CD14-positive monocyte (primary cell): ENCODE measurements at regions not wholly inside any gene's neighbourhood (a gene's known extent, or its start where the extent isn't known, plus 50 kb on each side); places are given as distances from the start of the nearest gene placed in this dataset.

ENCODE experiments used
- DNase-seq, 3 donors: peaks; one replicate each; pipeline ENCODE4 v3.0.0-alpha.2; 2011 to 2022
- H2AFZ ChIP-seq: 2 replicates; pipeline ENCODE4 v1.6.0; 2012; ENCODE audit warnings: mild to moderate bottlenecking, low read depth, low read length, inconsistent platforms; ENCODE audit not compliant: insufficient read depth, poor library complexity, severe bottlenecking
- H3K27ac ChIP-seq, 2 donors: 1 replicate in 1 of 2; 2 replicates in 1 of 2; pipeline ENCODE4 v1.5.1; 2012 to 2013; ENCODE audit warnings: low read length in 2 of 2, control low read depth in 1 of 2, inconsistent platforms in 1 of 2, low read depth in 1 of 2, mild to moderate bottlenecking in 1 of 2
- H3K27me3 ChIP-seq, 2 donors: one replicate each; pipeline versions ENCODE4 v1.6.0 to v1.6.1; 2011 to 2013; ENCODE audit warnings: low read length in 2 of 2; ENCODE audit not compliant: control insufficient read depth in 2 of 2, insufficient read depth in 2 of 2
- H3K36me3 ChIP-seq, 2 donors: replicated peaks in 1 of 2; 1 replicate in 1 of 2; 2 replicates in 1 of 2; pipeline versions ENCODE4 v1.5.1 to v1.6.1; 2012 to 2013; ENCODE audit warnings: low read length in 2 of 2, control low read depth in 1 of 2, inconsistent platforms in 1 of 2, mild to moderate bottlenecking in 1 of 2; ENCODE audit not compliant: insufficient read depth in 2 of 2, control insufficient read depth in 1 of 2
- H3K4me1 ChIP-seq, 2 donors: 1 replicate in 1 of 2; 2 replicates in 1 of 2; pipeline versions ENCODE4 v1.5.1 to v1.6.1; 2012 to 2013; ENCODE audit warnings: low read length in 2 of 2, control low read depth in 1 of 2, inconsistent platforms in 1 of 2, mild to moderate bottlenecking in 1 of 2, moderate library complexity in 1 of 2; ENCODE audit not compliant: insufficient read depth in 2 of 2, control insufficient read depth in 1 of 2
- H3K4me2 ChIP-seq: replicated peaks from 2 replicates; pipeline ENCODE3; 2012; ENCODE audit warnings: low read length, moderate library complexity, mild to moderate bottlenecking; ENCODE audit not compliant: poor library complexity, severe bottlenecking; ENCODE audit errors: extremely low read depth
- H3K4me3 ChIP-seq, 3 experiments: fragments of 200-600 bp in 1 of 3; sonication (generic) in 1 of 3; replicated peaks in 1 of 3; 1 replicate in 2 of 3; 2 replicates in 1 of 3; pipeline ENCODE4 v1.5.1; 2011 to 2013; ENCODE audit warnings: low read length in 3 of 3, mild to moderate bottlenecking in 3 of 3, control low read depth in 2 of 3, low read depth in 2 of 3, inconsistent platforms in 1 of 3, moderate library complexity in 1 of 3
- H3K79me2 ChIP-seq: 2 replicates; pipeline ENCODE4 v1.6.0; 2012; ENCODE audit warnings: mild to moderate bottlenecking, control low read depth, inconsistent platforms, low read length, moderate library complexity; ENCODE audit not compliant: insufficient read depth
- H3K9ac ChIP-seq: 2 replicates; pipeline ENCODE4 v1.6.0; 2017; ENCODE audit warnings: low read length, mild to moderate bottlenecking; ENCODE audit not compliant: insufficient read depth, poor library complexity, severe bottlenecking
- H3K9me3 ChIP-seq, 2 donors: replicated peaks in 1 of 2; 1 replicate in 1 of 2; 2 replicates in 1 of 2; pipeline versions ENCODE4 v1.5.1 to v1.6.1; 2012 to 2013; ENCODE audit warnings: low read length in 2 of 2, control low read depth in 1 of 2; ENCODE audit not compliant: control insufficient read depth in 1 of 2, insufficient read depth in 1 of 2
- H4K20me1 ChIP-seq: 2 replicates; pipeline ENCODE4 v1.6.0; 2012; ENCODE audit warnings: mild to moderate bottlenecking, low read length, control low read depth, moderate library complexity; ENCODE audit not compliant: insufficient read depth
- H3K27ac Mint-ChIP-seq, 7 donors: one replicate each; pipeline ENCODE4 v1.8.0; 2020; ENCODE audit warnings: mild to moderate bottlenecking in 7 of 7, mixed read lengths in 7 of 7, moderate library complexity in 6 of 7, inconsistent platforms in 2 of 7
- H3K27me3 Mint-ChIP-seq, 3 donors: one replicate each; pipeline ENCODE4 v1.8.0; 2021 to 2022; ENCODE audit warnings: low read depth in 3 of 3, mild to moderate bottlenecking in 3 of 3, mixed read lengths in 3 of 3, moderate library complexity in 3 of 3, inconsistent platforms in 1 of 3
- H3K36me3 Mint-ChIP-seq, 2 donors: one replicate each; pipeline ENCODE4 v1.8.0; 2020; ENCODE audit warnings: mixed read lengths in 2 of 2, inconsistent platforms in 1 of 2, mild to moderate bottlenecking in 1 of 2
- H3K4me1 Mint-ChIP-seq: one replicate; pipeline ENCODE4 v1.8.0; 2020; ENCODE audit warnings: mild to moderate bottlenecking, mixed read lengths
- H3K4me3 Mint-ChIP-seq, 2 donors: one replicate each; pipeline ENCODE4 v1.8.0; 2020; ENCODE audit warnings: mild to moderate bottlenecking in 2 of 2, mixed read lengths in 2 of 2, moderate library complexity in 1 of 2
- H3K9me3 Mint-ChIP-seq, 7 donors: one replicate each; pipeline ENCODE4 v1.8.0; 2020 to 2022; ENCODE audit warnings: mixed read lengths in 7 of 7, mild to moderate bottlenecking in 6 of 7, moderate library complexity in 6 of 7, inconsistent platforms in 2 of 7
- CTCF ChIP-seq: fragments of 200-600 bp; IDR thresholded peaks from one replicate; pipeline ENCODE4 v1.8.0; 2022; ENCODE audit warnings: antibody characterized with exemption, mild to moderate bottlenecking
- WGBS: methylation state at CpG from one replicate; pipeline ENCODE4 v1.1.5; 2013; ENCODE audit warnings: missing lambda C conversion rate; ENCODE audit not compliant: insufficient coverage; 5-methylcytosine and 5-hydroxymethylcytosine counted together
- intact Hi-C, 2 donors: fragments of 100-400 bp; cut with micrococcal nuclease; formaldehyde crosslinking; loops; one replicate each; pipeline versions ENCODE4 v1.15.0 to v1.15.1; 2023

GRCh38 chr9:134525841-134526583 lies 115.6 kb upstream of the COL5A1 start:
- no peak for DNase-seq
- Histone ChIP-seq H3K4me3 (no peak overlapping the region), H3K4me1 (no peaks in the 10 kb centered on the region), H3K27me3 (no peaks in the 10 kb centered on the region), H4K20me1 (no peaks in the 10 kb centered on the region), H3K36me3 (no peaks in the 10 kb centered on the region), H2AFZ (no peak overlapping the region), H3K79me2 (no peaks in the 10 kb centered on the region), H3K4me2 (no peak overlapping the region), H3K9ac (no peak overlapping the region), H3K27ac (no peak overlapping the region), H3K9me3 (peaks cover 0 to 5% of the 10 kb centered on the region in 2 donors)
- Mint-ChIP-seq H3K9me3 (peaks cover 5 to 13% (median 9%) of the 10 kb centered on the region in 7 donors), H3K27me3 (peaks cover 4 to 7% (median 6%) of the 10 kb centered on the region in 3 donors), H3K4me1 (no peaks in the 10 kb centered on the region), H3K4me3 (no peak overlapping the region), H3K27ac (no peak overlapping the region), H3K36me3 (no peaks in the 10 kb centered on the region)
- intact Hi-C loops: no loop called here
- no peak for TF ChIP-seq CTCF
- WGBS: 95% methylated on average over 23 of the region's 26 CpGs

GRCh38 chr9:134526584-134527477 lies 114.8 kb upstream of the COL5A1 start:
- WGBS: 92% methylated on average over 15 of the region's 19 CpGs
- H3K9me3 Mint-ChIP-seq: peaks cover 5 to 14% (median 10%) of the 10 kb centered on the region in 7 donors
- Histone ChIP-seq H3K27me3 (no peaks in the 10 kb centered on the region), H4K20me1 (no peaks in the 10 kb centered on the region), H3K4me2 (no peak overlapping the region), H3K9ac (no peak overlapping the region), H2AFZ (no peak overlapping the region), H3K4me1 (no peaks in the 10 kb centered on the region), H3K36me3 (no peaks in the 10 kb centered on the region), H3K79me2 (no peaks in the 10 kb centered on the region), H3K4me3 (no peak overlapping the region), H3K27ac (no peak overlapping the region), H3K9me3 (peaks cover 0 to 5% of the 10 kb centered on the region in 2 donors)
- DNase-seq: no peak
- H3K27me3 Mint-ChIP-seq: peaks cover 4 to 8% (median 7%) of the 10 kb centered on the region in 3 donors
- H3K36me3 Mint-ChIP-seq: no peaks in the 10 kb centered on the region
- no peaks in the 10 kb centered on the region for H3K4me1 Mint-ChIP-seq
- no peak for TF ChIP-seq CTCF
- H3K4me3 Mint-ChIP-seq: no peak overlapping the region
- intact Hi-C loops: no loop called here
- H3K27ac Mint-ChIP-seq: no peak overlapping the region
